ENCODE measurements at regions not wholly inside any gene's neighbourhood (a gene's known extent, or its start where the extent isn't known, plus 50 kb on each side); places are given as distances from the start of the nearest gene placed in this dataset.
"Not testable (repeated sequence)": the region's sequence is repeated elsewhere in the genome, so short reads cannot be mapped to it uniquely, and the experiment has no call there.

- TF ChIP-seq CTCF (IDR thresholded peaks at IDR 0.05; ENCODE audit: insufficient read depth, low read depth, low read length); EZH2 (IDR thresholded peaks at IDR 0.05; ENCODE audit: insufficient read depth, low read length): not testable (repeated sequence)
These were observed 501.3 kb downstream of the COL12A1 start for GRCh38 chr6:74704540-74704939.

All from astrocyte (in vitro differentiated cells and primary cell).